GM21786 (cell line): ENCODE measurements at regions not wholly inside any gene's neighbourhood (a gene's known extent, or its start where the extent isn't known, plus 50 kb on each side); places are given as distances from the start of the nearest gene placed in this dataset.

ENCODE experiments used
- ATAC-seq: cut with Tn5 transposase; IDR thresholded peaks from one replicate; pipeline ENCODE4 v1.9.1; 2021; ENCODE audit not compliant: unreplicated experiment

DNA sequence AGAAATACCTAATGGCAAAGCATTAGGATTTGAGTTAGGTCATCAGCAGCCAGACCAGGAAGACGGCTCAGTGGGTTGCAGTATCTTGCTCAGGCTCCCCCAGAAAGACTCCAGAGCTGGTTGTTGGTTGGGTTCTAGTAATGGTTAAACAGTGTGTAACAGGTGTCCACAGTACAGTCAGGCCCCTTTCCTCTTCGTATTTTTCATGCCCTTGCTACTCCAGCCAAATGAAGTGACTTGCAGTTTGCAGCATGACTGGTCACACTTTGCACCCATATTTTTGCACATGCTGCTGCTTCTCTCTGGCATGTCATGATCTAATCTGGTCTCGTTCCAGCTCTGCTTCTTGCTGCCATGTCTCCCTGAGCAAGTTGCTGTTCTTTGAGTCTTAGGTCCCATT is 60.6 kb upstream of the TRPC7 start:
- ATAC-seq, result no peak

DNA sequence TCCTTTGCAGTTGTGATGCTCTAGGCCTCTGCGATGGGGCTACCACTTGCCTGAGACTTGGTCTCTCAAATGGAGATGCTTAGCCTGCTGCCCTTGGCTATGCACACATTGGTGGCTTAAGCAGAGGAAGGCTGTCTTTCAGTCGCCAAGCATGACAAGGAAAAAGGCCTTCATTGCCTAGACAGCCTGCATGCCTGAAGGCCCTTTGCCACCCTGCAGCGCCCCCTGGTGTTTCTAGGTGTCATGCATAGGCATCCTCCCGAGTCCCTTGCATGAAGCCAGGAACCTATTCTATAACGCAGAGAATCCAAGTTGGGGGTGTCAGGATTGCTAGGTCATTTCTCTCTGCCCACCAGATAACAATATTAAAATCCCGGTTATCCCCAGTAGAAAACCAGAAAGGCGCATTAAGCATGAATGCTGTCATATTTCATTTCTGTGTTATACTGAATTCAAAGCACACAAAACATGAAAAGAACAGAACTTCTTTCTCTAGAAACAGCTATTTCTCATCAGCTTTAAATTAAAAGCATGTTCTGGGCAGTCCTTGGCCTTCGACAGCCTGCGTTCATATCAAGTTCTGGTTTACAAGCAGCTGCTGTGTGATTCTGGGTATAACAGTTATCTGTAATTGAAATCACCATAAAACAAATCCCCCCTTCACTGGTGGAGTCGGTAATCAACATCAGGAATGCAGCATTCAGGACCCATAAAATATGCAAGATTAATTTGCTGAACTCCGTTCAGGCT is 59.7 kb upstream of the TRPC7 start:
- peak; percentile 86 for ATAC-seq

DNA sequence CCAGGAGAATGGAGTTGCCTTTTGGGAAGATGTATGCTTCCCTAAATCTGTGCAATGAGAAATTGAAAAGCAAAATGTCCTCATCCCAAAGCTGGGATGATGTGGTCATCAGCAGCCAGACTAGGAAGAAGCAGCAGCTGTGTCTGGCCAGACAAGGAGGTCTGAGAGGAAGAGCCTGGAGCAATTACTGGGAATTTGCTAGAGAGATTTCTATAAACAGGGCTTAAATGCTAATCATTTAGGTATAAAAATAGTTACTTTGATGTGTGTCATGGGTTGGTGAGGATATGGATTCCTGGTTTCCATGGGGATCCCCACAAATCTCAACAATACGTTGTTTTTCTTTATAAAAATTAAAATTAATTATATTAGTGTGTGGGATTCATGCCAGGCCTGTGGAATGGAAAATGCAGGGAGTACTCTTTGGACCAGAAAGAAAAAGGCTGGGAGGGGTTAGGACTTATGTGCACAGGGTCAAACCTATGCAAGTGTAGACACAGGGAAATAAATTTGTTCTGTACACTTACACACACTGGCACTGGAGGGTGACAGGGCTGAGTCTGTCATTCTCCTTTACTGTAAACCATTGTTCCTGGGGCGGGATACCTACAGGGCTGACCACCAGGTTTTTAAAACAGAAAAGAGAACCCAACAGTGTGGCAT is 58.7 kb upstream of the TRPC7 start:
- ATAC-seq, result no peak

DNA sequence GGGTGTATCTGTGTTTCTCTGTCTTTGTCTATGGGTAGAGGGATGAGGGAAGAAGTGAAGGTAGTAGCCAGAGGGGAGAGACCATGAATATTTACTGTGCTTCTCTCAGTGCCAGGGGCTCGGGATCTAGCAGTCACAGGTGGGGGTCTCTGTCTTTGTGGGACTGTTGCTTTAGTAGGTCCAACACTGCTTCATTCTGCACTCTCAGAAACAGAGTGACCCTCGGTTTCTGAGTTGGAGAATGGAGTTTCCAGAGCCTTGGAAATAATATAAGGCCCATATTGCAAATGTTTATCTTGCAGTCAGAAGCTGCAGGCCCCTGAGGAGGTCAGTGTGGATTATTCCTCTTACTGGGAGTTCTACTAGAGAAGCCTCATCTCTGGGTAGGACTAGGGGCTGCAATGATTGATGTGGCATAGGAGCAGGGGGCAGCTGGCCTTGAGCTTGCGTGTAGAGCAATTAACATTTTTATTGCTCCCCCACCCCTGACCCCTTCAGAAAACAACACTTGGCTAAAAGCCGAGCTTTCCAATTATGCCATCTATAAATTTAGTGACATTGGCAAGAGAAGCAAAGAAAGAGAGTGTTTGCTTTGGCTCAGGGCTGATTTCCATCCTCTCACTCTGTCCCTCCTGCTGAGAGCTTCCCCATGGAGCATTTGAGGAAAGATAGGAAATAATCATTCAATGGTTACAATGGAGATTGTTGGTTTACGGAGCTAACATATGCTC is 55.0 kb upstream of the TRPC7 start:
- no peak for ATAC-seq

DNA sequence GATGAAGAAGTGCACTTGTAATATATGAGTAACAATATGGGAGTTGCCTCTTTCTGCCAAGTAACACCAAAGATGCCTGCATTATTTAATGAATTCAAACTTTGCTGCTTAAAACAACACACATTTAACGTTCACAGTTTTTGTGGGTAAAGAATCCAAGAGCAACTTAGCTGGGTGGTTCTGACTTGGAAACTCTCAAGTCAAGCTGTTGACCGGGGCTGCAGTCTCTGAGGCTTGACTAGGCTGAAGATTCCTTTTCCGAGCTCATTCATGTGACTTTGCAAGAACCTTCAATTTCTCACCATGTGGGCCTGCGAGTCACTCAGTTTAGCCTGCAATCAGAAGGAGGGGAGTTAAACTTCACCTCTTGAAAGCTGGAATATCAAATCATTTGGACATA is 53.0 kb upstream of the TRPC7 start:
- ATAC-seq, result no peak
